Effector memory CD8-positive, alpha-beta T cell (primary cell): ENCODE measurements at regions not wholly inside any gene's neighbourhood (a gene's known extent, or its start where the extent isn't known, plus 50 kb on each side); places are given as distances from the start of the nearest gene placed in this dataset.
"Not testable (repeated sequence)": the region's sequence is repeated elsewhere in the genome, so short reads cannot be mapped to it uniquely, and the experiment has no call there.

Experiments
- ATAC-seq: fragments of 150-1000 bp; cut with Tn5 transposase; replicated peaks from 2 replicates; pipeline ENCODE4 v1.10.0; 2021; ENCODE audit warnings: mild to moderate bottlenecking, moderate library complexity
- DNase-seq, 3 experiments: peaks; one replicate each; pipeline ENCODE4 v3.0.0; 2021
- H3K27ac Mint-ChIP-seq, 2 donors: one replicate each; pipeline ENCODE4 v1.8.0; 2022; ENCODE audit warnings: mild to moderate bottlenecking in 2 of 2, mixed read lengths in 2 of 2, moderate library complexity in 2 of 2
- H3K27me3 Mint-ChIP-seq, 2 donors: one replicate each; pipeline ENCODE4 v1.8.0; 2022; ENCODE audit warnings: mixed read lengths in 2 of 2
- H3K36me3 Mint-ChIP-seq: one replicate; pipeline ENCODE4 v1.8.0; 2022; ENCODE audit warnings: mild to moderate bottlenecking, moderate library complexity, mixed read lengths; ENCODE audit not compliant: insufficient read depth
- H3K4me1 Mint-ChIP-seq, 2 donors: one replicate each; pipeline ENCODE4 v1.8.0; 2022; ENCODE audit warnings: low read depth in 2 of 2, mixed read lengths in 2 of 2
- H3K4me3 Mint-ChIP-seq, 2 donors: one replicate each; pipeline ENCODE4 v1.8.0; 2022; ENCODE audit warnings: mild to moderate bottlenecking in 2 of 2, mixed read lengths in 2 of 2, moderate library complexity in 2 of 2
- H3K9me3 Mint-ChIP-seq, 2 donors: one replicate each; pipeline ENCODE4 v1.8.0; 2022; ENCODE audit warnings: mixed read lengths in 2 of 2

DNA sequence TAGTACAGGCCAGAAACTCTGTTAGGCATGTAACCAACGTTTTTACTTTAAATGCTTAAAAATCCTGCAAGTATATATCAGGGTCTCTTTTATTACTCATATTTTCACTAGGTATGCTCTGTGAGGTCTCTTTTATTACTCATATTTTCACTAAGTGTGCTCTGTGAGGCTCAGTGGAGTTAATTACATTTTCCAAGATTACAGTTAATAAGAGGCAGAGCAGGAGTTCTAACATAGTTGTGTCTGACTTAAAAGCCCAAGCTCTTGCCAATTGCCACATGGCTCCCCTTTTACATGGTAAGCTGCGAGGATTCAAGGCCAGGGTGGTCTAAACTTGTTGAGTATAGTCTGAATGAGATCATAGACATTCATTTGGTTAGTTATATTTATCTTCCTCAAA is 81.0 kb upstream of the ARMCX2 start:
- Mint-ChIP-seq H3K36me3 (no peaks in the 10 kb centered on the region), H3K27me3 (peaks cover 0 to 8% of the 10 kb centered on the region in 2 donors), H3K9me3 (no peaks in the 10 kb centered on the region), H3K4me3 (no peak overlapping the region), H3K27ac (no peak overlapping the region), H3K4me1 (no peaks in the 10 kb centered on the region)
- ATAC-seq (no peak), DNase-seq (no peak)

- not testable (repeated sequence) for DNase-seq, H3K4me1 Mint-ChIP-seq, H3K9me3 Mint-ChIP-seq, H3K27ac Mint-ChIP-seq, H3K36me3 Mint-ChIP-seq, H3K27me3 Mint-ChIP-seq, H3K4me3 Mint-ChIP-seq, ATAC-seq
Measured at GRCh38 chrX:101738867-101739266, 79.2 kb upstream of the ARMCX2 start.

DNA sequence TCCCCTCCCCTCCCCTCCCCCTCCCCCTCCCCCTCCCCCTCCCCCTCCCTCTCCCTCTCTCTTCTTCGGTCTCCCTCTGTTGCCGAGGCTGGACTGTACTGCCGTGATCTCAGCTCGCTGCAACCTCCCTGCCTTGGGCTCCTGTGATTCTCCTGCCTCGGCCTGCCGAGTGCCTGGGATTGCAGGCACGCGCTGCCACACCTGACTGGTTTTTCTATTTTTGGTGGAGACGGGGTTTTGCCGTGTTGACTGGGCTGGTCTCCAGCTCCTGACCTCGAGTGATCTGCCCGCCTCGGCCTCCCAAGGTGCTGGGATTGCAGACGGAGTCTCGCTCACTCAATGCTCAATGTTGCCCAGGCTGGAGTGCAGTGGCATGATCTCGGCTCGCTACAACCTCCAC is 78.8 kb upstream of the ARMCX2 start:
- H3K27me3 Mint-ChIP-seq, DNase-seq, ATAC-seq, H3K27ac Mint-ChIP-seq, H3K4me1 Mint-ChIP-seq, H3K9me3 Mint-ChIP-seq, H3K36me3 Mint-ChIP-seq, H3K4me3 Mint-ChIP-seq: not testable (repeated sequence)

DNA sequence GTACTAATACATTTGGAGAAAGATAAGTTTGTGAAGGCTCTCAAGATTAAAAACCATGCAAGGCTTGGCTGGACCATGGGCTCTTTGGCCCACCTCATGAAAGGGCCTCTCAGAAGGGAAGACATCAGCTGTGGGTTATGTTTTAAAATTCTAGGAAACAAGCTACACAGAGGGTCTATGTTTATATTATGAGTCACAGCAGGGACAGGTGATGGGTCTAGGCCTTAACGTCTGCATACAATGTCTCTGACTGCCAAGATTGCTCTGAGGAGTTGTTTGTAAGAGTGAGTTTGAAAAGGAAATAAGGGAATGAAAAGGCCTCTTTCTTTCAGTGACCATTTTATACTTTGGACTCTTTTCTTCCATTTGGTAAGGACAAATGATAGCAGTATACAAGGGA is 77.0 kb upstream of the ARMCX2 start:
- no peak overlapping the region for H3K27ac Mint-ChIP-seq
- no peak for ATAC-seq
- no peaks in the 10 kb centered on the region for H3K4me1 Mint-ChIP-seq
- no peaks in the 10 kb centered on the region for H3K27me3 Mint-ChIP-seq
- H3K36me3 Mint-ChIP-seq: no peaks in the 10 kb centered on the region
- DNase-seq: no peak
- no peak overlapping the region for H3K4me3 Mint-ChIP-seq
- no peaks in the 10 kb centered on the region for H3K9me3 Mint-ChIP-seq

GRCh38 chrX:101732870-101733269 is 73.2 kb upstream of the ARMCX2 start:
- Mint-ChIP-seq H3K9me3 (no peaks in the 10 kb centered on the region), H3K27me3 (peaks cover 3 to 8% of the 10 kb centered on the region in 2 donors), H3K4me3 (no peak overlapping the region), H3K36me3 (no peaks in the 10 kb centered on the region), H3K4me1 (no peaks in the 10 kb centered on the region), H3K27ac (no peak overlapping the region)
- ATAC-seq (no peak), DNase-seq (no peak)

DNA sequence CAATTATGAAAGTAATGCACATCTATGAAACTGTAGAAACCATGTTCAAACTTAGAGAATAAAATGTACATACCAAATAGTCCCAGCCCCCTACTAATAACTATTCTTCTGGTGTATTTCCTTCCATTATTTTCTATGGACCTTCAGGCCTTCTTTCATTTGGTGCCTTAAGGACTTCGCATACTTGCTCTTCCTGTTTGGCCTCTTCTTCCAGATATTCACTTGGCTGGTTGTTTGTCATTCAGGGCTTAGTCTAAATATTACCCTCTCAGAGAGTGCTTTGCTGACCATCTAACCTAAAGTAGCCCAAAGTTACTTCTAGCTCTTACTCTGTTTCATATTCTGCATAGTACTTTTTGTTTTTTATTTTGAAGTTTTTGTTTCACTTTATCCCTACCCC is 70.3 kb upstream of the ARMCX2 start:
- Mint-ChIP-seq H3K4me3 (no peak overlapping the region), H3K9me3 (no peaks in the 10 kb centered on the region), H3K27ac (no peak overlapping the region), H3K36me3 (no peaks in the 10 kb centered on the region), H3K27me3 (peaks cover 14 to 20% of the 10 kb centered on the region in 2 donors), H3K4me1 (no peaks in the 10 kb centered on the region)
- no peak for ATAC-seq
- no peak for DNase-seq
